ENCODE measurements at regions not wholly inside any gene's neighbourhood (a gene's known extent, or its start where the extent isn't known, plus 50 kb on each side); places are given as distances from the start of the nearest gene placed in this dataset.
"Not testable (repeated sequence)": the region's sequence is repeated elsewhere in the genome, so short reads cannot be mapped to it uniquely, and the experiment has no call there.

- H3K27me3 ChIP-seq (ENCODE audit: control insufficient read depth, insufficient read depth, low read length); H3K4me3 ChIP-seq (ENCODE audit: low read depth, low read length); H3K9me3 ChIP-seq (ENCODE audit: control insufficient read depth, insufficient read depth, low read length); H3K27ac ChIP-seq (ENCODE audit: low read depth, low read length); DNase-seq (ENCODE audit: low read depth, low spot score); POLR2A ChIA-PET; CTCF ChIA-PET: not testable (repeated sequence)
Measured at GRCh38 chrX:79026742-79027141, 81.6 kb downstream of the P2RY10 start.

DNA sequence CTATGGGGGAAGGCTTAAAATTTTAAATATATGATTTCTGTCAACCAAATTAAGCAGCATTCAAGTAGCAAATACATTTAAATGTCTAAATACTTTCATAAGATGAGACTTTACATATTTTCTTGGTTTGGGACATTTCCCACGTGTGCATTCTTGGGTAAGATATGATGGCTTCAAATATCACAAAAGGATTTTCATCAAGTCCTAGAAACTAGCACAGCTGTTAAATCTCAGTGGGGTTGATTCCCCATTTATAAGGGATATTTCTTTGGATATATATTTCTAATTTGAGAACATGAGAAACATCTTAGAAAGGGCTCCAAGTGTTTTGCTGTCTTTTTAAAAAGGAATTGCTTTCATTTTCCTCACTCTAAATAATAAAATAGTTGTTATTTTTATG, 90.2 kb downstream of the P2RY10 start:
- POLR2A ChIA-PET: no interaction called here
- TF ChIP-seq, protein P1, sequence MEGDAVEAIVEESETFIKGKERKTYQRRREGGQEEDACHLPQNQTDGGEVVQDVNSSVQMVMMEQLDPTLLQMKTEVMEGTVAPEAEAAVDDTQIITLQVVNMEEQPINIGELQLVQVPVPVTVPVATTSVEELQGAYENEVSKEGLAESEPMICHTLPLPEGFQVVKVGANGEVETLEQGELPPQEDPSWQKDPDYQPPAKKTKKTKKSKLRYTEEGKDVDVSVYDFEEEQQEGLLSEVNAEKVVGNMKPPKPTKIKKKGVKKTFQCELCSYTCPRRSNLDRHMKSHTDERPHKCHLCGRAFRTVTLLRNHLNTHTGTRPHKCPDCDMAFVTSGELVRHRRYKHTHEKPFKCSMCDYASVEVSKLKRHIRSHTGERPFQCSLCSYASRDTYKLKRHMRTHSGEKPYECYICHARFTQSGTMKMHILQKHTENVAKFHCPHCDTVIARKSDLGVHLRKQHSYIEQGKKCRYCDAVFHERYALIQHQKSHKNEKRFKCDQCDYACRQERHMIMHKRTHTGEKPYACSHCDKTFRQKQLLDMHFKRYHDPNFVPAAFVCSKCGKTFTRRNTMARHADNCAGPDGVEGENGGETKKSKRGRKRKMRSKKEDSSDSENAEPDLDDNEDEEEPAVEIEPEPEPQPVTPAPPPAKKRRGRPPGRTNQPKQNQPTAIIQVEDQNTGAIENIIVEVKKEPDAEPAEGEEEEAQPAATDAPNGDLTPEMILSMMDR (IDR thresholded peaks at IDR 0.05; ENCODE audit: low read depth, low read length): no peak

GRCh38 chrX:79036157-79036880, 91.1 kb downstream of the P2RY10 start:
- Histone ChIP-seq H3K4me3 (ENCODE audit: low read depth, low read length) (no peak overlapping the region), H3K27ac (ENCODE audit: low read depth, low read length) (no peak overlapping the region), H3K9me3 (ENCODE audit: control insufficient read depth, insufficient read depth, low read length) (no peaks in the 10 kb centered on the region), H3K27me3 (ENCODE audit: control insufficient read depth, insufficient read depth, low read length) (no peaks in the 10 kb centered on the region)
- DNase-seq (ENCODE audit: low read depth, low spot score): no peak
- CTCF ChIA-PET: no interaction called here
- TF ChIP-seq, protein P1 (IDR thresholded peaks at IDR 0.05; ENCODE audit: low read depth, low read length): no peak
- POLR2A ChIA-PET: no interaction called here

More for the DNA sequence above, 90.2 kb downstream of the P2RY10 start:
- Histone ChIP-seq H3K27me3 (ENCODE audit: control insufficient read depth, insufficient read depth, low read length) (no peaks in the 10 kb centered on the region), H3K4me3 (ENCODE audit: low read depth, low read length) (no peak overlapping the region), H3K9me3 (ENCODE audit: control insufficient read depth, insufficient read depth, low read length) (no peaks in the 10 kb centered on the region), H3K27ac (ENCODE audit: low read depth, low read length) (no peak overlapping the region)
- CTCF ChIA-PET: no interaction called here
- DNase-seq (ENCODE audit: low read depth, low spot score): no peak

DNA sequence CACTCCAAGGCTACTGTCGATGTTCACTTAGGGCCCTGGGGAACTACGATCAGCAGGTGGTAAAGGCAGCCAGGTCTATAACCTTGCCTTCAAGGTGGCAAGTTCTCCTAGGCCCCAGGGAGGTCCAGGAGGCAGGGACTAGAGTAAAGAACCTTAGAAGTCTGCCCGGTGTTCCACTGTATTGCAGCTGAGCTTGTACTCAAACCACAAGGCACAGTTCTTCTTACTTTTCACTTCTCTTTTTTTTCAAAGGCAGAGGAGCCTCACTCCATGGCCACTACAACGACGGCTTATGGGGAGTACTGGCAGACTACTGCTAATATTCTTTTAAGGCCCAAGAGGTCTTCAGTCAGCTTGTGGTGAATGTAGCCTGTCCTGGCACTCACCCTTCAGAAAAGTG, 78.8 kb upstream of the GPR174 start:
- Histone ChIP-seq H3K4me3 (ENCODE audit: low read depth, low read length) (no peak overlapping the region), H3K9me3 (ENCODE audit: control insufficient read depth, insufficient read depth, low read length) (no peaks in the 10 kb centered on the region; the same call in 1 of the 2 replicates), H3K27ac (ENCODE audit: low read depth, low read length) (no peak overlapping the region), H3K27me3 (ENCODE audit: control insufficient read depth, insufficient read depth, low read length) (no peaks in the 10 kb centered on the region)
- ChIA-PET CTCF (no interaction called here), POLR2A (interaction anchor here (0.5 kb wide), 1 partner anchor 1804 kb away, joined by 4 read pairs; no protein-coding TSS in a partner anchor)
- no peak for DNase-seq (ENCODE audit: low read depth, low spot score)
- TF ChIP-seq, protein P1 (IDR thresholded peaks at IDR 0.05; ENCODE audit: low read depth, low read length): no peak

DNA sequence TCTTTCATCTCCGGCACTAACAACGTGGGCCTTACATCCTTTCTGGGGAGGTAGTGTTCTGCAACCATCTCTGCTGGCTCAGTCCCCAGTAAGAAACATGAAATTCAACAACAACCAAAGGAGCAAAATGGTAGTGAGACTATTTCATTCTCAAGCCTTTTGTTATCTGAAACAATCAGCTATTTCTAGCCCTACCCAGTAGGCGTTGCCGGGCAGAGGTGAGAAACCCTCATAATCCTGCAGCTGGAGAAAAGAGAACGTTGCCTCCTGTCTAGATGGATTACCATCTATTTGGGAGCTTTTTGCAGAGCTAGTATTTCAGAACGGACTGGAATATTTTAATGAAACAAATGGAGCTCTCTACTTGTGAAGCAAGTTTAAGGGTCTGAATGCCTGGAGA, 66.4 kb upstream of the GPR174 start:
- ChIA-PET POLR2A (no interaction called here), CTCF (no interaction called here)
- no peak overlapping the region for H3K4me3 ChIP-seq (ENCODE audit: low read depth, low read length)
- TF ChIP-seq, protein P1 (IDR thresholded peaks at IDR 0.05; ENCODE audit: low read depth, low read length): no peak
- no peaks in the 10 kb centered on the region for H3K27me3 ChIP-seq (ENCODE audit: control insufficient read depth, insufficient read depth, low read length)
- no peak for DNase-seq (ENCODE audit: low read depth, low spot score)
- no peak overlapping the region for H3K27ac ChIP-seq (ENCODE audit: low read depth, low read length)
- no peaks in the 10 kb centered on the region for H3K9me3 ChIP-seq (ENCODE audit: control insufficient read depth, insufficient read depth, low read length)
